Common myeloid progenitor, CD34-positive (primary cell): ENCODE measurements at regions not wholly inside any gene's neighbourhood (a gene's known extent, or its start where the extent isn't known, plus 50 kb on each side); places are given as distances from the start of the nearest gene placed in this dataset.

Experiments
- CTCF ChIA-PET: fragments of 350-600 bp; sonication (Branson Sonifier 250); formaldehyde crosslinking; loops from one replicate; lab custom pipeline; 2021; ENCODE audit warnings: antibody characterized with exemption; lab: Charles Lee
- POLR2A ChIA-PET: fragments of 350-600 bp; sonication (Branson Sonifier 250); formaldehyde crosslinking; loops from one replicate; lab custom pipeline; 2021; ENCODE audit warnings: antibody characterized with exemption; lab: Charles Lee
- DNase-seq, 3 donors: peaks; one replicate each; pipeline versions ENCODE4 v3.0.0 to v3.0.0-alpha.2; 2013
- H3K27ac ChIP-seq, 2 experiments: 1 replicate in 1 of 2; 2 replicates in 1 of 2; pipeline ENCODE4 v1.7.0; 2013; ENCODE audit warnings: inconsistent platforms in 2 of 2, low read length in 2 of 2, mild to moderate bottlenecking in 2 of 2, low read depth in 1 of 2, moderate library complexity in 1 of 2; ENCODE audit not compliant: severe bottlenecking in 2 of 2, insufficient read depth in 1 of 2, poor library complexity in 1 of 2
- H3K27me3 ChIP-seq, 5 experiments: replicated peaks in 2 of 5; 1 replicate in 3 of 5; 2 replicates in 2 of 5; pipeline versions ENCODE4 v1.6.1 to v1.7.0; 2013; ENCODE audit warnings: low read length in 4 of 5, mild to moderate bottlenecking in 2 of 5, moderate library complexity in 2 of 5, inconsistent platforms in 1 of 5; ENCODE audit not compliant: insufficient read depth in 5 of 5, control insufficient read depth in 4 of 5
- H3K36me3 ChIP-seq, 4 experiments: 1 replicate in 2 of 4; 2 replicates in 2 of 4; pipeline versions ENCODE4 v1.6.1 to v1.7.0; 2013; ENCODE audit warnings: low read length in 3 of 4, control low read depth in 1 of 4, mild to moderate bottlenecking in 1 of 4; ENCODE audit not compliant: control insufficient read depth in 4 of 4, insufficient read depth in 4 of 4
- H3K4me1 ChIP-seq, 4 experiments: 1 replicate in 3 of 4; 2 replicates in 1 of 4; pipeline versions ENCODE4 v1.6.1 to v1.7.1; 2013; ENCODE audit warnings: low read length in 3 of 4, mild to moderate bottlenecking in 3 of 4, control low read depth in 1 of 4, inconsistent platforms in 1 of 4, moderate library complexity in 1 of 4; ENCODE audit not compliant: control insufficient read depth in 4 of 4, insufficient read depth in 4 of 4; ENCODE audit errors: control extremely low read depth in 1 of 4
- H3K4me3 ChIP-seq, 7 experiments: 1 replicate in 4 of 7; 2 replicates in 3 of 7; pipeline versions ENCODE4 v1.5.1 to v1.7.0; 2013; ENCODE audit warnings: mild to moderate bottlenecking in 7 of 7, low read length in 6 of 7, moderate library complexity in 6 of 7, inconsistent platforms in 2 of 7, low read depth in 2 of 7, control low read depth in 1 of 7; ENCODE audit not compliant: insufficient read depth in 4 of 7, control insufficient read depth in 1 of 7; ENCODE audit errors: extremely low read depth in 1 of 7
- H3K9me3 ChIP-seq, 5 experiments: 1 replicate in 4 of 5; 2 replicates in 1 of 5; pipeline versions ENCODE4 v1.6.1 to v1.7.1; 2013; ENCODE audit warnings: low read length in 4 of 5, mild to moderate bottlenecking in 2 of 5, inconsistent platforms in 1 of 5, low read depth in 1 of 5, moderate library complexity in 1 of 5; ENCODE audit not compliant: control insufficient read depth in 4 of 5, insufficient read depth in 2 of 5; ENCODE audit errors: control extremely low read depth in 1 of 5
- WGBS: methylation state at CpG from one replicate; pipeline ENCODE4 v1.1.5; 2013; ENCODE audit not compliant: insufficient coverage; 5-methylcytosine and 5-hydroxymethylcytosine counted together

DNA sequence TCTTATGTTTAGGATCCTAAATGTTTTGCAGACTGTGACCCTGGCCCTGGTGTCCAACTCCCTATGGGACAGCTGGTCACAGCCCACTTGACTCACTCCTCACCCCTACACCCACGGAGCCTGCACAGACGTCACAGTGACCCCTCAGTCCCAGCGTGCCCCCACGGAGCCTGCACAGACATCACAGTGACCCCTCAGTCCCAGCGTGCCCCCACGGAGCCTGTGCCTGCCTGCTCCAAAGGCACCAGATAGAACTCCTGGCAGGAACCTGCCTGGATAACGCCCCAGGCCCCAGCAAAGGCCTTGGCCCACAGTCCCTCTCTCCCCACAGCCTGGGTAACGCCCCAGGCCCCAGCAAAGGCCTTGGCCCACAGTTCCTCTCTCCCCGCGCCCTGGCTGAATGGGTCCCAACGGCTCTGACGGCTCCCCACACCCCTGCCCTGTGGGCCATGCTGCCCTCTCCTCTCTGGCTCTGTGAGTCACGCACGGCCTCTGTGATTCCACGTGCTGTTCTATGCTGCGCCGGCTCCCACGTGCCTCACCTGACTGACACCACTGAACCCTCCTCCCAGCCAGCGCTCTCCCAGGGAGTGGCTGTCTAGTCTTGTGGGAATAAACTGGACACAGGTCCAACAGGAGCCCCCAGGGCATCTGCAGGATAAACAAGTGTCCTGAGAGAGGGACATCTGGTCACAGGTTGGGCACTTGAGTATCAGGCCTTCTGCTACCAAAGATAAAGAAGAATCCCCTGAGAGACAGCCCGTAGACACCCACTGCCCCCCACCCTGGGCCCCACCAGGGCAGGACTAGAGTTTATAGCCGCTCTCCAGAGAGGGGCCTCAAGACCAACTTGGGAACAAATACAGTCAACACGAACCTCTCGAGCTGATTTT, 250.3 kb downstream of the BRD1 start:
- ChIA-PET POLR2A (no interaction called here), CTCF (no interaction called here)
- H3K27me3 ChIP-seq: no peaks in the 10 kb centered on the region
- H3K27ac ChIP-seq: no peak overlapping the region
- 97% methylated on average over 15 of the region's 23 CpGs for WGBS
- peaks cover 0 to 21% (median 6%) of the 10 kb centered on the region in 5 experiments for H3K9me3 ChIP-seq
- no peak for DNase-seq
- H3K36me3 ChIP-seq: peaks cover 0 to 24% (median 3%) of the 10 kb centered on the region in 4 experiments
- H3K4me1 ChIP-seq: no peaks in the 10 kb centered on the region
- H3K4me3 ChIP-seq: no peak overlapping the region

DNA sequence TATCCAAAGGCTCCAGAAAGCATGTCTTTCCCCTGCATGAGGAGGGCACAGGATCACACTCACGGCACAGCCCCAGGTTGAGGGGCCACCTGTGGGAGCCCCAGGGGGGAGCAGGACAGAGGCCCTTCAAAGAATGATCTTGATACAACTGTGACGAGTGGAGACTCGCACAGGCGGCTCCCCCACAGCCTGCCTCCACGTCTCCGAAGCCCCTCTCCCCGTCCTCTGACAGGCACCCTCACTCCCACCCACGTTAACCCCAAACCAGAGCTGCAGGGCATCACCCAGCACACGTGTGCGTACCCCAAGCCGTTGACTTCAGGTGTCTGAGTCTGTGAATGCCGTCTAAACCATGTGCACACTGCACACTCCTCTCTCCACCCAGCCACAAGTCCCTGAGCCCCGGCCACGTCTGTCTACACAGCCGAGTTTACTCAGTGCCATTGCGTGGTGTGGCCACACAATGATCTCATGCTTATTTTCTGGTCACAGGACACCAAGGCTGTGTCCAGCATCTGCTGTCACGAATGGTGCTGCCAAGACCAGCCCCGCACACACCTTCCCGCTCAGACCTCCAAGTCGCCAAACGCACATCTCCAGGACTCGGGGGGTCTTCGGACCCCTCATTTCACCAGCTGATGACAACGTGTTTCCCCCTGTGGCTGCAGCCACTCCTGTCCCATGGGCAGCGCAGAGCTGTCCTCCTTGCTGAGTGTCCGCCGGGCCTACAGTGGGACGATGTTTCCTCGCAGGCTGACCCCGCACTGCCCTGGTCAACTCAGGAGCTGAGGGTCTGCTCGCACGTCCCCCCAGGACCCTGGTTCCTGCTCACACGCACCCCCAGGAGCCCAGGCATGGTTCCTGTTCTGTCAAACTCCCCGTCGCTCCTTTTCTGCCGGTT, 251.2 kb downstream of the BRD1 start:
- Histone ChIP-seq H3K36me3 (peaks cover 0 to 18% (median 3%) of the 10 kb centered on the region in 4 experiments), H3K27ac (no peak overlapping the region), H3K4me1 (no peaks in the 10 kb centered on the region), H3K27me3 (no peaks in the 10 kb centered on the region), H3K9me3 (peaks cover 0 to 17% (median 6%) of the 10 kb centered on the region in 5 experiments), H3K4me3 (no peak overlapping the region)
- CTCF ChIA-PET: no interaction called here
- DNase-seq: no peak
- WGBS: 96% methylated on average over 34 of the region's 36 CpGs
- POLR2A ChIA-PET: no interaction called here

DNA sequence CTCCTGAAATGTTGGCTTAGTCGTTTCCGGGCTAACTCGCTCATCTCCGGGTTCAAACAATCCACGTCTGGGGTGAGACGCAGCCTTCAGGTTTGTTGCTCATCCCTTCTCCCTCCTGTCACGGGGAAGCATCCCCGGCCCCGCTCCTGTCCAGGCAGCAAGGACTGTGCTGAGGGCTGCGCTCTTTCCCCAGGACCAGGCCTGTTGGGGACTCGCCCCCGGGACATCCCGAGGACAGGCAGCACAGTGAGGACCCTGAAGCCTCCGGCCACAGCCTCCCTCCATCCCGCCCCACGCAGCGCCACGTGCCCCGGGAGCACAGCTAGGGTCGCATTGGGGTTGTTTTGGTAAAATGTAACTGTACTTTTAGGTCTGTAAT, 252.0 kb downstream of the BRD1 start:
- Histone ChIP-seq H3K27me3 (no peaks in the 10 kb centered on the region), H3K9me3 (peaks cover 0 to 14% (median 4%) of the 10 kb centered on the region in 5 experiments)
- WGBS: 96% methylated on average over 20 of the region's 20 CpGs

DNA sequence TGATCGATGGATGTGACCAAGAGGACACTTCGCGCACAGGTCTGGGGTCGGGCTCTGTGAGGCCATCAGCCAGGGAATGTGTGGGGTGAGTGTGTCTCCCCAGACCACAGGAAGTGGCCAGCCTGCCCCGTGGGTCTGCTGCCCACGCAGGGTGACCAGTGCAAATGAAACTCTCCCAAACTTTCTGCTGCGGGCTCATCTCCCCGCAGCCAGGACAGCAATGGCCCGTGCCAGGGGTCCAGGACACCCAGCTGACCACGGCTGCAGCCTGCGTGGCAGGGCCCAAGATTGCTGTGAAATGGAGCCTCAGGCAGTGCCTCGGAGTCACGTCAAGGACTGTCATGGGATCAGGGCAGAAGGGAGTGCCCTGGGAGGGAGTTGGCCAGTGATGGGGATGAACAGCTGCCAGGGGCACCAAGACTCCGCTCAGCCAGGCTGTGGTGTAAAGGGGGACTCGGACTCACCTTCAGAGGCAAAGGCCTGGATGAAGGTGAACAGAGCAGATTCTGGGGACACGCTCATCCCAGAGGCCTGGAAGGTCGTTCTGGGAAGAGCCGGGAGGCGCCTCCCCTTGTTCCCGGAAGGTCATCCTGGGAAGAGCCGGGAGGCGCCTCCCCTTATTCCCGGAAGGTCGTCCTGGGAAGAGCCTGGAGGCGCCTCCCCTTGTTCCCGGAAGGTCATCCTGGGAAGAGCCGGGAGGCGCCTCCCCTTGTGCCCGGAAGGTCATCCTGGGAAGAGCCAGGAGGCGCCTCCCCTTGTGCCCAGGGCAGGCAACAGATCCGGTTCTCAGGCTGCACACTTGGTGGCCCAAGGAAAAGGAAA, 252.6 kb downstream of the BRD1 start:
- CTCF ChIA-PET: no interaction called here
- Histone ChIP-seq H3K4me1 (no peaks in the 10 kb centered on the region), H3K27me3 (no peaks in the 10 kb centered on the region), H3K9me3 (peaks cover 0 to 8% (median 1%) of the 10 kb centered on the region in 5 experiments), H3K4me3 (no peak overlapping the region), H3K27ac (no peak overlapping the region), H3K36me3 (peaks cover 0 to 15% (median 3%) of the 10 kb centered on the region in 4 experiments)
- 88% methylated on average over 30 of the region's 31 CpGs for WGBS
- POLR2A ChIA-PET: no interaction called here
- no peak for DNase-seq

More for the DNA sequence above, 252.0 kb downstream of the BRD1 start:
- H3K36me3 ChIP-seq: peaks cover 0 to 18% (median 3%) of the 10 kb centered on the region in 4 experiments
- CTCF ChIA-PET: no interaction called here
- H3K4me1 ChIP-seq: no peaks in the 10 kb centered on the region
- H3K4me3 ChIP-seq: no peak overlapping the region
- DNase-seq: no peak
- H3K27ac ChIP-seq: no peak overlapping the region
- POLR2A ChIA-PET: no interaction called here

DNA sequence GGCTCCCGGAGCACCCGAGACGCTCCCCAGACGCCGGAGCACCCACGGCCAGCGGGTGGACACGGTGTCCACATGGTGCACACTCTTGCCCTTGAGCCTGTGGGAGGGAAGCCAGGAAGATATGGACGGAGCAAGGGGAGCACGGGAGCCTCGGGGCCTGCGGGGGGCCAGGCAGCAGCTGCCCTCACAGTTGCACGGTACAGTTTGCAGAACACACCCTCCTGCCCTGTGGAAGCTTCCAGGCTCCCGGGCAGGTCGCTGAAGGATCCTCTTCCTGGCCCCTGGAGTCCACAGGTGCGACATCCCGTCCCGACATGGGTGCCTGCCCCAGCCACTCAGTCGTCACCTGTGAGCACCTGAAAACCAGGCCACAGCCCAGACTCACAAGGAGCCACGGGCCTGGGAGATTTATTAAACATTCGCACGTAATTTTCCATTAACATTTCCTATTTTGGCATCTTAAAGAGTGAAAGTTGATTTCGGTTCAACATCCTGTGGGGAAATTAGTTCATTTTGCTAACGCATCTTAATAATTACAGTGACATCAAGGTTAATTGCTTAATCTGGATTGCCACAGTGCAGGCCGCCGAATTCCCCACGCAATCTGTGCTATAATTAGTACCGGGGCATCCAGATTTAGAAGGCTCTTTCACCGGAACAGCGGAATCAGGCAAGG, 253.3 kb downstream of the BRD1 start:
- Histone ChIP-seq H3K27ac (no peak overlapping the region), H3K4me3 (no peak overlapping the region), H3K27me3 (no peaks in the 10 kb centered on the region), H3K4me1 (no peaks in the 10 kb centered on the region), H3K36me3 (peaks cover 0 to 19% (median 3%) of the 10 kb centered on the region in 4 experiments), H3K9me3 (peaks cover 0 to 2% (median 0%) of the 10 kb centered on the region in 5 experiments)
- ChIA-PET POLR2A (no interaction called here), CTCF (no interaction called here)
- WGBS: 95% methylated on average over 30 of the region's 30 CpGs
- DNase-seq: no peak

DNA sequence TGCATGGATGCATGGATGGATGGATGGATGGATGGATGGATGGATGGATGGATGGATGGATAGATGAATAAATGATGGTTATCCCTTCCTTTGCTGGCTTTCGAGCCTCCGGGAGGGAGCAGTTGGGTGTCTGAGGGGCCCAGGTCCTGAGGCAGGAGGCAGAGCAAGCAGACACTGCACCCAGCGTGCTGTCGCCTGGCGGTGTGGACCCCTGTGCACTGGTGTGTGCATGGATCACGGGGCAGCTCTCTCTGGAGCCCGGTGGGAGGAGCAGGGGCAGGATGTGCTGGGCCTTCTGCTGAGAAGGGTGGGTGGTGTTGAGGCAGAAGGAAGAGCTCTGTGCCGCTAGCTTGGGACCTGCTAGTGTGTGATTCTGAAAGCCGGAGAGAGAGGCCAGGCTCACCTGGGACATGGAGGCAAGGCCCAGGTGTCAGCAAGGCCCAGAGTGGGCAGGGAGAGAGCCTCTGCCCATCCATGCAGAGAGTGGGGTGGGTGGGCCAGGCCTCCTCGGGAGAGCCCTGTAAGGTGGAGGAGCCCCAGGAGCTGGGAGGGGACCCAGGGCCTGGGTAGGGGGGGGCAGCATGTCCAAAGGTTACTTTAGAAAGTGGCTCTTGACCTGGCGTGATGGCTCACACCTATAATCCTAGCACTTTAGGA, 254.4 kb downstream of the BRD1 start:
- H3K27me3 ChIP-seq: no peaks in the 10 kb centered on the region
- H3K9me3 ChIP-seq: no peaks in the 10 kb centered on the region
- H3K36me3 ChIP-seq: peaks cover 0 to 19% (median 4%) of the 10 kb centered on the region in 4 experiments
- POLR2A ChIA-PET: no interaction called here
- DNase-seq: no peak
- no peak overlapping the region for H3K27ac ChIP-seq
- no peak overlapping the region for H3K4me3 ChIP-seq
- CTCF ChIA-PET: no interaction called here
- no peaks in the 10 kb centered on the region for H3K4me1 ChIP-seq
- WGBS: 96% methylated on average over 10 of the region's 11 CpGs
